H1 (cell line): ENCODE measurements at regions not wholly inside any gene's neighbourhood (a gene's known extent, or its start where the extent isn't known, plus 50 kb on each side); places are given as distances from the start of the nearest gene placed in this dataset.

Source experiments
- CTCF ChIA-PET: fragments of 300-600 bp; sonication (Branson Sonifier 250); formaldehyde crosslinking; loops from one replicate; lab custom pipeline; 2021; ENCODE audit not compliant: partially characterized antibody; lab: Charles Lee
- POLR2A ChIA-PET: fragments of 300-600 bp; sonication (Branson Sonifier 250); formaldehyde crosslinking; loops from one replicate; lab custom pipeline; 2021; ENCODE audit warnings: inconsistent platforms; ENCODE audit not compliant: partially characterized antibody; lab: Charles Lee
- DNase-seq, 2 experiments: peaks; one replicate each; pipeline versions ENCODE4 v3.0.0 to v3.0.0-alpha.2; 2010 to 2022; ENCODE audit warnings: low spot score in 2 of 2, low read depth in 1 of 2, mixed read lengths in 1 of 2
- FAIRE-seq: peaks from 2 replicates; lab custom pipeline; 2011; peaks lifted over from hg19 to GRCh38; lab: Jason Lieb, UNC
- H2AFZ ChIP-seq: 2 replicates; pipeline ENCODE4 v1.8.1; 2012; ENCODE audit warnings: low read length, inconsistent platforms
- H2AK5ac ChIP-seq: 2 replicates; pipeline ENCODE4 v1.6.1; 2013; ENCODE audit warnings: low read depth, low read length
- H2BK120ac ChIP-seq: replicated peaks from 2 replicates; pipeline ENCODE3; 2013; ENCODE audit warnings: low read depth, low read length, inconsistent platforms
- H2BK12ac ChIP-seq: 2 replicates; pipeline ENCODE4 v1.6.1; 2013; ENCODE audit warnings: low read depth, low read length
- H2BK15ac ChIP-seq: 2 replicates; pipeline ENCODE4 v1.6.1; 2013; ENCODE audit warnings: low read length
- H2BK20ac ChIP-seq: 2 replicates; pipeline ENCODE4 v1.6.1; 2013; ENCODE audit warnings: low read length
- H2BK5ac ChIP-seq: 2 replicates; pipeline ENCODE4 v1.6.1; 2013; ENCODE audit warnings: low read depth, low read length
- H3K14ac ChIP-seq: 2 replicates; pipeline ENCODE4 v1.6.1; 2013; ENCODE audit warnings: inconsistent platforms; ENCODE audit not compliant: insufficient read length
- H3K18ac ChIP-seq: 2 replicates; pipeline ENCODE4 v1.6.1; 2013; ENCODE audit warnings: low read length; ENCODE audit errors: extremely low read depth
- H3K23ac ChIP-seq: 2 replicates; pipeline ENCODE4 v1.6.1; 2013; ENCODE audit warnings: inconsistent platforms; ENCODE audit not compliant: insufficient read length
- H3K23me2 ChIP-seq: 2 replicates; pipeline ENCODE4 v1.6.1; 2013; ENCODE audit warnings: low read depth, low read length
- H3K27ac ChIP-seq: 2 replicates; pipeline ENCODE4 v1.6.1; 2011; ENCODE audit warnings: low read depth, low read length, inconsistent platforms
- H3K27me3 ChIP-seq, 4 experiments: replicated peaks in 1 of 4; 1 replicate in 1 of 4; 2 replicates in 3 of 4; pipeline versions ENCODE4 v1.6.1 to v1.8.1; 2011 to 2013; ENCODE audit warnings: low read length in 3 of 4, mild to moderate bottlenecking in 3 of 4, inconsistent platforms in 2 of 4, mixed read lengths in 2 of 4, moderate library complexity in 1 of 4; ENCODE audit not compliant: control insufficient read depth in 3 of 4, insufficient read depth in 3 of 4; ENCODE audit errors: extremely low read depth in 1 of 4
- H3K36me3 ChIP-seq, 4 experiments: 2 replicates each; pipeline versions ENCODE4 v1.6.1 to v1.8.1; 2011 to 2013; ENCODE audit warnings: mild to moderate bottlenecking in 4 of 4, low read length in 3 of 4, moderate library complexity in 2 of 4, control low read depth in 1 of 4, inconsistent platforms in 1 of 4; ENCODE audit not compliant: insufficient read depth in 4 of 4, control insufficient read depth in 2 of 4
- H3K4ac ChIP-seq: replicated peaks from 2 replicates; pipeline ENCODE3; 2013; ENCODE audit warnings: low read length, low read depth, mixed read lengths, inconsistent platforms; ENCODE audit not compliant: insufficient read length
- H3K4me1 ChIP-seq, 4 experiments: replicated peaks in 1 of 4; 1 replicate in 1 of 4; 2 replicates in 3 of 4; pipeline versions ENCODE4 v1.6.1 to v1.8.1; 2011 to 2013; ENCODE audit warnings: low read length in 3 of 4, inconsistent platforms in 2 of 4, mixed read lengths in 1 of 4; ENCODE audit not compliant: insufficient read depth in 4 of 4, control insufficient read depth in 3 of 4
- H3K4me2 ChIP-seq, 2 experiments: 2 replicates each; pipeline versions ENCODE4 v1.6.1 to v1.8.1; 2011 to 2013; ENCODE audit warnings: low read depth in 2 of 2, low read length in 2 of 2, control low read depth in 1 of 2, inconsistent platforms in 1 of 2, mild to moderate bottlenecking in 1 of 2; ENCODE audit not compliant: insufficient read depth in 1 of 2
- H3K4me3 ChIP-seq, 4 experiments: fragments of 200-600, 300-600 bp in 1 of 4; sonication (generic), shearing (Covaris generic), sonication (Bioruptor Twin) in 1 of 4; 2 replicates each; pipeline versions ENCODE4 v1.5.1 to v1.8.1; 2011 to 2016; ENCODE audit warnings: low read length in 4 of 4, low read depth in 3 of 4, control low read depth in 2 of 4, inconsistent platforms in 2 of 4, mild to moderate bottlenecking in 2 of 4, mixed read lengths in 1 of 4, moderate library complexity in 1 of 4; ENCODE audit not compliant: insufficient read depth in 2 of 4; ENCODE audit errors: extremely low read depth in 1 of 4
- H3K56ac ChIP-seq: replicated peaks from 2 replicates; pipeline ENCODE3; 2013; ENCODE audit warnings: low read depth, mild to moderate bottlenecking, mixed read lengths, low read length, inconsistent platforms; ENCODE audit not compliant: insufficient read length
- H3K79me1 ChIP-seq: 2 replicates; pipeline ENCODE4 v1.6.1; 2013; ENCODE audit warnings: low read depth, low read length, control low read depth
- H3K79me2 ChIP-seq, 2 experiments: 2 replicates each; pipeline versions ENCODE4 v1.6.1 to v1.8.1; 2012 to 2013; ENCODE audit warnings: low read length in 2 of 2, mild to moderate bottlenecking in 2 of 2, inconsistent platforms in 1 of 2; ENCODE audit not compliant: insufficient read depth in 2 of 2, control insufficient read depth in 1 of 2
- H3K9ac ChIP-seq, 4 experiments: replicated peaks in 1 of 4; 1 replicate in 1 of 4; 2 replicates in 3 of 4; pipeline versions ENCODE4 v1.6.1 to v1.8.1; 2011 to 2013; ENCODE audit warnings: low read depth in 3 of 4, low read length in 3 of 4, control low read depth in 2 of 4, mild to moderate bottlenecking in 2 of 4, moderate library complexity in 2 of 4, inconsistent platforms in 1 of 4; ENCODE audit errors: extremely low read depth in 1 of 4
- H3K9me3 ChIP-seq, 2 experiments: 2 replicates each; pipeline versions ENCODE4 v1.6.1 to v1.8.1; 2012 to 2013; ENCODE audit warnings: mild to moderate bottlenecking in 2 of 2, moderate library complexity in 2 of 2, control low read depth in 1 of 2, inconsistent platforms in 1 of 2, low read depth in 1 of 2, low read length in 1 of 2, mixed read lengths in 1 of 2; ENCODE audit not compliant: insufficient read depth in 2 of 2
- H4K20me1 ChIP-seq, 2 experiments: replicated peaks in 1 of 2; 2 replicates each; pipeline versions ENCODE3 to v1.8.1; 2011 to 2013; ENCODE audit warnings: inconsistent platforms in 2 of 2, low read length in 2 of 2, mild to moderate bottlenecking in 1 of 2; ENCODE audit not compliant: insufficient read depth in 2 of 2, control insufficient read depth in 1 of 2
- H4K5ac ChIP-seq: 2 replicates; pipeline ENCODE4 v1.6.1; 2013; ENCODE audit warnings: low read length, low read depth, mixed read lengths, inconsistent platforms; ENCODE audit not compliant: insufficient read length
- H4K8ac ChIP-seq: 2 replicates; pipeline ENCODE4 v1.8.0; 2013; ENCODE audit warnings: mild to moderate bottlenecking, moderate library complexity, low read length, inconsistent platforms; ENCODE audit not compliant: insufficient read depth; ENCODE audit errors: extremely low read depth
- H4K91ac ChIP-seq: replicated peaks from 2 replicates; pipeline ENCODE3; 2013; ENCODE audit warnings: low read length, mixed read lengths, inconsistent platforms; ENCODE audit not compliant: insufficient read length
- ASH2L ChIP-seq: fragments of 200-600, 300-600 bp; sonication (generic); IDR thresholded peaks from one replicate; pipeline ENCODE4 v1.7.1; 2017; ENCODE audit warnings: low read length
- CHD1 ChIP-seq: IDR thresholded peaks from 2 replicates; pipeline ENCODE4 v1.6.1; 2012; ENCODE audit warnings: low read depth, low read length, improper control_type of control experiment
- CHD2 ChIP-seq: IDR thresholded peaks from 2 replicates; pipeline ENCODE4 v1.6.1; 2012; ENCODE audit warnings: low read length, improper control_type of control experiment
- GABPA ChIP-seq: IDR thresholded peaks from 2 replicates; pipeline ENCODE4 v1.6.1; 2011; ENCODE audit warnings: mild to moderate bottlenecking, low read length, moderate library complexity, borderline replicate concordance; ENCODE audit not compliant: insufficient read depth
- GTF2F1 ChIP-seq: IDR thresholded peaks from 2 replicates; pipeline ENCODE4 v1.6.1; 2012; ENCODE audit warnings: low read depth, low read length, improper control_type of control experiment, borderline replicate concordance
- HDAC2 ChIP-seq, 2 experiments: fragments of 300-600 bp in 1 of 2; sonication (generic) in 1 of 2; IDR thresholded peaks; 2 replicates each; pipeline ENCODE4 v1.6.1; 2011 to 2012; ENCODE audit warnings: low read depth in 2 of 2, low read length in 2 of 2, mild to moderate bottlenecking in 2 of 2, moderate library complexity in 2 of 2, borderline replicate concordance in 1 of 2, inconsistent platforms in 1 of 2
- RFX5 ChIP-seq: IDR thresholded peaks from 2 replicates; pipeline ENCODE4 v1.6.1; 2011; ENCODE audit warnings: low read depth, low read length, improper control_type of control experiment, borderline replicate concordance
- SP2 ChIP-seq: IDR thresholded peaks from 2 replicates; pipeline ENCODE4 v1.6.1; 2012; ENCODE audit warnings: mild to moderate bottlenecking, low read length, inconsistent platforms
- SRF ChIP-seq: IDR thresholded peaks from 2 replicates; pipeline ENCODE4 v1.6.1; 2011; ENCODE audit warnings: mild to moderate bottlenecking, low read depth, low read length, moderate library complexity
- TAF7 ChIP-seq: optimal IDR thresholded peaks from 2 replicates; pipeline ENCODE3; 2011; ENCODE audit warnings: low read depth, mild to moderate bottlenecking, inconsistent platforms, low read length, moderate library complexity, borderline replicate concordance
- TBP ChIP-seq: IDR thresholded peaks from 2 replicates; pipeline ENCODE4 v1.6.1; 2011; ENCODE audit warnings: low read depth, low read length, improper control_type of control experiment
- TEAD4 ChIP-seq: IDR thresholded peaks from 2 replicates; pipeline ENCODE4 v1.6.1; 2012; ENCODE audit warnings: low read depth, low read length, inconsistent platforms, mixed read lengths
- WGBS, 2 experiments: shearing (Covaris generic) in 1 of 2; methylation state at CpG; one replicate each; pipeline versions ENCODE4 v1.1.6 to v1.1.7; 2013 to 2015; ENCODE audit warnings: low lambda C conversion rate in 2 of 2, mixed read lengths in 2 of 2, inconsistent platforms in 1 of 2, low coverage in 1 of 2, missing lambda C conversion rate in 1 of 2; ENCODE audit not compliant: insufficient replicate concordance in 2 of 2, insufficient coverage in 1 of 2, insufficient read length in 1 of 2; ENCODE audit errors: extremely low coverage in 1 of 2, missing lambda C conversion rate in 1 of 2; 5-methylcytosine and 5-hydroxymethylcytosine counted together
- TF ChIP-seq, protein P1 (sequence below): IDR thresholded peaks from 2 replicates; pipeline ENCODE4 v1.6.1; 2012; ENCODE audit warnings: inconsistent platforms

- no peak for TF ChIP-seq GTF2F1
Measured at GRCh38 chrX:22343192-22343591, 70.5 kb downstream of the CBLL2 start (continued).

- H3K4ac ChIP-seq, result no peak overlapping the region
- no peak overlapping the region for H2AFZ ChIP-seq
- H3K79me1 ChIP-seq, result no peaks in the 10 kb centered on the region
- no peak overlapping the region for H4K91ac ChIP-seq
- no peaks in the 10 kb centered on the region for H3K23me2 ChIP-seq
- FAIRE-seq, result no peak
- H3K14ac ChIP-seq, result no peak overlapping the region
- no peak overlapping the region for H3K4me2 ChIP-seq
- H3K36me3 ChIP-seq, result no peaks in the 10 kb centered on the region
- no peak overlapping the region for H2BK20ac ChIP-seq
- no peak overlapping the region for H3K4me3 ChIP-seq
- no peak overlapping the region for H4K5ac ChIP-seq
- no peaks in the 10 kb centered on the region for H3K9me3 ChIP-seq
- H3K27ac ChIP-seq, result no peak overlapping the region
- no peak overlapping the region for H2AK5ac ChIP-seq
- DNase-seq, result no peak
- H3K9ac ChIP-seq, result no peak overlapping the region
- ChIA-PET POLR2A (no interaction called here), CTCF (no interaction called here)
- H3K27me3 ChIP-seq, result no peaks in the 10 kb centered on the region
- H4K20me1 ChIP-seq, result no peaks in the 10 kb centered on the region
- H2BK5ac ChIP-seq, result no peak overlapping the region
- no peak overlapping the region for H2BK15ac ChIP-seq
- WGBS, 2 experiments, result 91% methylated on average over 2 of the region's 2 CpGs; no CpG with 5 or more reads in 1 of the 2 experiments
- no peaks in the 10 kb centered on the region for H3K79me2 ChIP-seq
- H3K23ac ChIP-seq, result no peak overlapping the region
- H2BK12ac ChIP-seq, result no peak overlapping the region
- H3K18ac ChIP-seq, result no peak overlapping the region
- no peak overlapping the region for H3K56ac ChIP-seq
- no peaks in the 10 kb centered on the region for H3K4me1 ChIP-seq
- no peak overlapping the region for H4K8ac ChIP-seq
- H2BK120ac ChIP-seq, result no peak overlapping the region
- TF ChIP-seq TEAD4 (no peak), CHD1 (no peak), CHD2 (no peak), ASH2L (no peak), SRF (no peak), SP2 (no peak), TAF7 (no peak), TBP (no peak), GABPA (no peak), RFX5 (no peak), HDAC2 (IDR thresholded peaks at IDR 0.05; ENCODE audit: borderline replicate concordance in 1 of 2, low read depth in 2 of 2, low read length in 2 of 2) (no peak)
- TF ChIP-seq, protein P1, sequence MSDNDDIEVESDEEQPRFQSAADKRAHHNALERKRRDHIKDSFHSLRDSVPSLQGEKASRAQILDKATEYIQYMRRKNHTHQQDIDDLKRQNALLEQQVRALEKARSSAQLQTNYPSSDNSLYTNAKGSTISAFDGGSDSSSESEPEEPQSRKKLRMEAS, result no peak
Measured at GRCh38 chrX:22345884-22346283, 73.2 kb downstream of the CBLL2 start.
